SU-DHL-6 (cell line): ENCODE measurements at regions not wholly inside any gene's neighbourhood (a gene's known extent, or its start where the extent isn't known, plus 50 kb on each side); places are given as distances from the start of the nearest gene placed in this dataset.

ENCODE experiments used
- H2AFZ ChIP-seq: fragments of 200-600 bp; sonication (generic); 2 replicates; pipeline ENCODE4 v1.6.1; 2014; ENCODE audit warnings: low read depth, mild to moderate bottlenecking, moderate library complexity, mixed read lengths, antibody characterized with exemption, low read length; ENCODE audit not compliant: severe bottlenecking
- H3F3A ChIP-seq: fragments of 200-600 bp; shearing (Covaris generic); 2 replicates; pipeline ENCODE4 v1.6.0; 2016; ENCODE audit warnings: antibody characterized with exemption, mild to moderate bottlenecking; ENCODE audit not compliant: insufficient read depth
- H3K27ac ChIP-seq: fragments of 200-600 bp; sonication (generic); 2 replicates; pipeline ENCODE4 v1.5.1; 2016; ENCODE audit warnings: low read depth, mild to moderate bottlenecking, low read length, moderate library complexity, mixed read lengths
- H3K27me3 ChIP-seq: fragments of 200-600 bp; sonication (generic), shearing (Covaris generic); 2 replicates; pipeline ENCODE4 v1.6.0; 2014; ENCODE audit warnings: mild to moderate bottlenecking, low read length
- H3K36me3 ChIP-seq: fragments of 200-600 bp; sonication (generic); 2 replicates; pipeline ENCODE4 v1.6.1; 2014; ENCODE audit warnings: mild to moderate bottlenecking, low read length, mixed read lengths
- H3K4me2 ChIP-seq: fragments of 300-600, 200-600 bp; shearing (Covaris generic), sonication (generic); 2 replicates; pipeline ENCODE4 v1.6.0; 2014; ENCODE audit warnings: low read length, low read depth, mild to moderate bottlenecking; ENCODE audit not compliant: poor library complexity, severe bottlenecking
- H3K4me3 ChIP-seq: fragments of 200-600 bp; sonication (generic); 2 replicates; pipeline ENCODE4 v1.5.1; 2014; ENCODE audit warnings: antibody characterized with exemption, low read length, mild to moderate bottlenecking, mixed read lengths; ENCODE audit not compliant: insufficient read depth, poor library complexity, severe bottlenecking
- H3K79me2 ChIP-seq: fragments of 200-600 bp; sonication (generic); 2 replicates; pipeline ENCODE4 v1.6.1; 2014; ENCODE audit warnings: mild to moderate bottlenecking, low read length, moderate library complexity; ENCODE audit not compliant: insufficient read depth
- H3K9ac ChIP-seq: fragments of 200-600 bp; sonication (generic); 2 replicates; pipeline ENCODE4 v1.7.0; 2014; ENCODE audit warnings: mild to moderate bottlenecking, low read length
- H3K9me2 ChIP-seq: fragments of 200-600 bp; sonication (generic); replicated peaks from 2 replicates; pipeline ENCODE4 v1.6.1; 2014; ENCODE audit warnings: low read length; ENCODE audit not compliant: insufficient read depth
- H3K9me3 ChIP-seq: fragments of 200-600 bp; sonication (generic); 2 replicates; pipeline ENCODE4 v1.6.1; 2014; ENCODE audit warnings: low read length, mixed read lengths; ENCODE audit not compliant: insufficient read depth
- H4K20me1 ChIP-seq: fragments of 200-600 bp; sonication (generic); 2 replicates; pipeline ENCODE4 v1.6.1; 2014; ENCODE audit warnings: low read depth, mild to moderate bottlenecking, antibody characterized with exemption, low read length, moderate library complexity, mixed read lengths
- EZH2phosphoT487 ChIP-seq: fragments of 200-600 bp; sonication (generic), shearing (Covaris generic); conservative IDR thresholded peaks from 2 replicates; pipeline ENCODE4 v1.6.1; 2018; ENCODE audit warnings: mild to moderate bottlenecking, antibody characterized with exemption, low read length, moderate library complexity, mixed read lengths
- TF ChIP-seq, protein P1 (sequence below): fragments of 200-600 bp; sonication (generic); IDR thresholded peaks from one replicate; pipeline ENCODE4 v1.5.1; 2017; ENCODE audit warnings: antibody characterized with exemption, mild to moderate bottlenecking, low read length, moderate library complexity; ENCODE audit not compliant: insufficient read depth, poor library complexity, severe bottlenecking

DNA sequence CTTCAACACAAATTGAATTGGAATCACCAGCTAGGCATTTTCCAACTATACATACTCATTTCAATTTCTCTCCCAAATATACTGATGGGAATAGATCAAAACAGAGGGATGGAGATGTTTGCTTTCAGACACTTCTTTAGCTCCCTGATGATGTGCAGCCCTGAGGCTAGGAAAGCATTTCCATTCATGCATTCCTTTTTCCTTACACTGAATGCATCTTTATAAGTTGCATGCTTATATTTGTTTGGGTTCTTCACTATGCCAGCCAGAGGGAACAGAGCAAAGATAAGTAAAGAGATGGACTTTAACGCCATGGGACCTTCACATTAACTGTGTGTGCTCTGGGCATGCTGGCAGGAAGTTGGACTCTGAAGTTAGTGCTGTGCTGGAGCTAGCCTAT is 696.5 kb upstream of the CDH9 start:
- no peak overlapping the region for H3K9ac ChIP-seq
- H3K4me2 ChIP-seq, result no peak overlapping the region
- H3K36me3 ChIP-seq, result no peaks in the 10 kb centered on the region
- no peaks in the 10 kb centered on the region for H3F3A ChIP-seq
- no peaks in the 10 kb centered on the region for H3K9me2 ChIP-seq
- no peak overlapping the region for H3K27ac ChIP-seq
- H3K27me3 ChIP-seq, result no peaks in the 10 kb centered on the region
- H4K20me1 ChIP-seq, result no peaks in the 10 kb centered on the region
- no peak overlapping the region for H3K4me3 ChIP-seq
- TF ChIP-seq, protein P1, sequence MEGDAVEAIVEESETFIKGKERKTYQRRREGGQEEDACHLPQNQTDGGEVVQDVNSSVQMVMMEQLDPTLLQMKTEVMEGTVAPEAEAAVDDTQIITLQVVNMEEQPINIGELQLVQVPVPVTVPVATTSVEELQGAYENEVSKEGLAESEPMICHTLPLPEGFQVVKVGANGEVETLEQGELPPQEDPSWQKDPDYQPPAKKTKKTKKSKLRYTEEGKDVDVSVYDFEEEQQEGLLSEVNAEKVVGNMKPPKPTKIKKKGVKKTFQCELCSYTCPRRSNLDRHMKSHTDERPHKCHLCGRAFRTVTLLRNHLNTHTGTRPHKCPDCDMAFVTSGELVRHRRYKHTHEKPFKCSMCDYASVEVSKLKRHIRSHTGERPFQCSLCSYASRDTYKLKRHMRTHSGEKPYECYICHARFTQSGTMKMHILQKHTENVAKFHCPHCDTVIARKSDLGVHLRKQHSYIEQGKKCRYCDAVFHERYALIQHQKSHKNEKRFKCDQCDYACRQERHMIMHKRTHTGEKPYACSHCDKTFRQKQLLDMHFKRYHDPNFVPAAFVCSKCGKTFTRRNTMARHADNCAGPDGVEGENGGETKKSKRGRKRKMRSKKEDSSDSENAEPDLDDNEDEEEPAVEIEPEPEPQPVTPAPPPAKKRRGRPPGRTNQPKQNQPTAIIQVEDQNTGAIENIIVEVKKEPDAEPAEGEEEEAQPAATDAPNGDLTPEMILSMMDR, result no peak
- TF ChIP-seq EZH2phosphoT487, result no peak
- H2AFZ ChIP-seq, result no peak overlapping the region
- H3K9me3 ChIP-seq, result no peaks in the 10 kb centered on the region
- no peaks in the 10 kb centered on the region for H3K79me2 ChIP-seq

DNA sequence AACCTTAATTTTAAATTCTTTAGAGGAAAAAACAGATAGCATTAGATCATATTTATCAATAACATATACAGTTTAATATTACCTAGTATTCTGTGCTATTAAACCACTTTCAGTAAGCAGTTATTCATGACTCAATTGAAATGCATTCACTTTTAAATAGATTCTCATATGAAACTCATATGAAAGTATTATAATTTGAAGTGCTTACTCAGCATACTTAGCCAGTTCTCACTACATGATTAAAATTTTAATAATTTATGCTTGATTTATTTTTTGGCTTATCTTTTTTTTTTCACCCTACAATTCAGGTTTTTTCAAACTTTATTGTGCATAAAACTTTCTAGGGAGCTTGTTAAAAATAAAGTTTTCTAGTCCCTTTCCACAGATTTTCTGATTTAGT is 694.9 kb upstream of the CDH9 start:
- H3K4me3 ChIP-seq, result no peak overlapping the region
- TF ChIP-seq, protein P1, result no peak
- no peak for TF ChIP-seq EZH2phosphoT487
- no peak overlapping the region for H3K4me2 ChIP-seq
- no peaks in the 10 kb centered on the region for H3K36me3 ChIP-seq
- no peak overlapping the region for H2AFZ ChIP-seq
- H3K9ac ChIP-seq, result no peak overlapping the region
- no peaks in the 10 kb centered on the region for H3K79me2 ChIP-seq
- no peaks in the 10 kb centered on the region for H3K9me3 ChIP-seq
- no peaks in the 10 kb centered on the region for H3K27me3 ChIP-seq
- H4K20me1 ChIP-seq, result no peaks in the 10 kb centered on the region
- H3K9me2 ChIP-seq, result no peaks in the 10 kb centered on the region
- no peaks in the 10 kb centered on the region for H3F3A ChIP-seq
- H3K27ac ChIP-seq, result no peak overlapping the region

DNA sequence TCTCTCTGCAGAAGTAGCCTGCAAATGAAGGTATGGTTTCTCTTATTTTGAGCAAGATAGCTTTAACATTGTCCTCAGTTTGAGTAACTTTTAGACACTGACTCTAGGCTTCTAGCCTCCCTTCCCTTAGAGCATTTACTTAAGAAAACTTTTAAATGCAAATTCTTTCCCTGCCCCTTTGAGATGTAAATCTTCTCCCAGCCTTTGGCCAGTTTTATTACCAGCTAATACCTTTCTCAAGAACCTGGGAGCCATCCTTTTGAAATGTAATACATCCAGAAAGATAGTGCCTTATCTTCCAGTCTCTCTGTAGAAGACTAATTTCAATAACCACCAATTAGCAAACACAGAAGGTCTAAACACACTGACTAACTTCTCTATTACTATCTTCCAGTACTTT is 688.9 kb upstream of the CDH9 start:
- H3K9me2 ChIP-seq, result no peaks in the 10 kb centered on the region
- no peaks in the 10 kb centered on the region for H3K9me3 ChIP-seq
- TF ChIP-seq, protein P1, result no peak
- TF ChIP-seq EZH2phosphoT487, result no peak
- no peaks in the 10 kb centered on the region for H3K36me3 ChIP-seq
- H3F3A ChIP-seq, result no peaks in the 10 kb centered on the region
- no peak overlapping the region for H3K4me3 ChIP-seq
- H3K4me2 ChIP-seq, result no peak overlapping the region
- H2AFZ ChIP-seq, result peak overlapping the region; percentile 43
- no peaks in the 10 kb centered on the region for H3K79me2 ChIP-seq
- no peaks in the 10 kb centered on the region for H4K20me1 ChIP-seq
- no peak overlapping the region for H3K9ac ChIP-seq
- H3K27me3 ChIP-seq, result no peaks in the 10 kb centered on the region
- H3K27ac ChIP-seq, result no peak overlapping the region
